ENCODE measurements at regions not wholly inside any gene's neighbourhood (a gene's known extent, or its start where the extent isn't known, plus 50 kb on each side); places are given as distances from the start of the nearest gene placed in this dataset.
"Not testable (repeated sequence)": the region's sequence is repeated elsewhere in the genome, so short reads cannot be mapped to it uniquely, and the experiment has no call there.

DNA sequence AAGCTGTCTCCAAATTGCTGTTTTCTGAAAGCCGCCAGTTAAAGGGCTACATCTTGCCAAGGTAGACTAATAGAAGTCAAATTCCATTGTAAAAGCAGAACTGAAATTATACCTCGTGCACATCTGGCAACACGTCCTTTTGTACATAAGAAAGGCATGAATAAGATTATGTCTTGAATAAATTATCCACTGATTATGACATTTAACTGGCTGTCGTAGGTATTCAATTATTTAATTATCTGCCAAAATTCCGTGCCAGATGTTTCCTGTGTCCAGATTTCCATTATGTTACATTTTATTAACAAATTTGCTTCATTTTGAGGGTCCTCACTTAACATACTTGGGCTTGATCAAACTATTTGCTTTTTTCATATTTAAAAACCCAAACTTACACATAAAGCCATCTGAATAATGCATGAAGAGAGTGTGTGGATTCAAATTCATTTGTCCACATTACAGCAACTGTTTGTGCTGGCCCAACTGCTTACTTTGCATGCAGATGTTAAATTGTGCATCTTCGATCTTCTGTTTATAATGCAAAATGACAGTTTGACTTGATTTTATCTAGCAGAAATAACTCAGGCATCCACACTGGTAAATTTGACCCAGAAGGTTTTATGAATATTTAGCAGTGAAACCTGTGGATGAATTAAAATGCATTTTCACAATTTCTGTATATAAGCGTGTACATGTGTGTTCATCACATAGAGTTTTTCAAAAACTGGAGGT is 701.5 kb downstream of the ZNF385D start:
- Histone ChIP-seq H3K4me3 (no peak overlapping the region), H3K27ac (no peak overlapping the region)

DNA sequence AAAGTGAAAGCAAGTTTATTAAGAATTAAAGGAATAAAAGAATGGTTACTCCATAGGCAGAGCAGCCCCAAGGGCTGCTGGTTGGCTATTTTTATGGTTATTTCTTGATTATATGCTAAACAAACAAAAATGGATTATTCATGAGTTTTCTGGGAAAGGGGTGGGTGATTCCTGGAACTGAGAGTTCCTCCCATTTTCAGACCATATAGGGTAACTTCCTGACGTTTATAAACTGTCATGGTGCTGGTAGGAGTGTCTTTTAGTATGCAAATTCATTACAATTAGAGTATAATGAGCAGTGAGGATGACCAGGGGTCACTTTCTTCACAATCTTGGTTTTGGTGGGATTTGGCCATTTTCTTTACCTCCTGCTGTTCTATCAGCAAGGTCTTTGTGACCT is 707.9 kb downstream of the ZNF385D start:
- H3K4me3 ChIP-seq = no peak overlapping the region

DNA sequence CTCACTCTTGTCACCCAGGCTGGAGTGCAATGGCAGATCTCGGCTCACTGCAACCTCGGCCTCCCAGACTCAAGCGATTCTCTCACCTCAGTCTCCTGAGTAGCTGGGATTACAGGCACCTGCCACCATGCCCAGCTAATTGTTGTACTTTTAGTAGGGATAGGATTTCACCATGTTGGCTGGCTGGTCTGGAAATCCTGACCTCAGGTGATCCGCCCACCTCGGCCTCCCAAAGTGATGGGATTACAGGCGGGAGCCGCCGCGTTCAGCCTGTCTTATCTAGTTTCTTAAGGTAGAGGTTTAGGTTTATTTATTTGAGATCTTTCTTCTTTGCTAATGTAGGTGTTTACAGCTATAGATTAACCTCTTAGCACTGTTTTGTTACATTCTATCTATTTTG is 708.8 kb downstream of the ZNF385D start:
- H3K27ac ChIP-seq = no peak overlapping the region
- H3K4me3 ChIP-seq = no peak overlapping the region

More for the DNA sequence above, 707.9 kb downstream of the ZNF385D start:
- no peak overlapping the region for H3K27ac ChIP-seq

GRCh38 chr3:21041621-21042020 is 709.4 kb downstream of the ZNF385D start:
- H3K4me3 ChIP-seq = no peak overlapping the region

GRCh38 chr3:21036888-21037287 is 714.1 kb downstream of the ZNF385D start:
- no peak overlapping the region for H3K27ac ChIP-seq
- H3K4me3 ChIP-seq = no peak overlapping the region

More at GRCh38 chr3:21041621-21042020, 709.4 kb downstream of the ZNF385D start:
- H3K27ac ChIP-seq = no peak overlapping the region

GRCh38 chr3:21028412-21028811 is 722.6 kb downstream of the ZNF385D start:
- no peak overlapping the region for H3K27ac ChIP-seq
- no peak overlapping the region for H3K4me3 ChIP-seq

DNA sequence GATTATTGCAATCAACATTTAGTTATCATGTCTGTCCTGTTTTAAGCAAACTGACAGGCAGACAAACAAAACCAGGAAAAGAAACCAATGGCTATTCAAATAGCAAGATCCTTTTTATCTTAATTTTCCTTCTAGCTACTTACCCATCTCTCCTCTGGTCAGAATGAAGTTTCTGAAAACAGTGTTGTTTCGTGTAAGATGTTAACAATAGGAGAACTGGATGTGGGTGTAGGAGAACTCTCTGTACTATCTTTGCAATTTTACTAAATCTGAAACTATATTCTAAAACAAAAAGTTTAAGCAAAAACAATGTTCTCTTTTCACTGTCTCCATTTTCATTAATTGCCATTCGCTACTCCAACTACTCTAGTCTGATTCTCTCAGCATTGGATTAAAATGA is 726.4 kb downstream of the ZNF385D start:
- H3K4me3 ChIP-seq = no peak overlapping the region
- no peak overlapping the region for H3K27ac ChIP-seq

DNA sequence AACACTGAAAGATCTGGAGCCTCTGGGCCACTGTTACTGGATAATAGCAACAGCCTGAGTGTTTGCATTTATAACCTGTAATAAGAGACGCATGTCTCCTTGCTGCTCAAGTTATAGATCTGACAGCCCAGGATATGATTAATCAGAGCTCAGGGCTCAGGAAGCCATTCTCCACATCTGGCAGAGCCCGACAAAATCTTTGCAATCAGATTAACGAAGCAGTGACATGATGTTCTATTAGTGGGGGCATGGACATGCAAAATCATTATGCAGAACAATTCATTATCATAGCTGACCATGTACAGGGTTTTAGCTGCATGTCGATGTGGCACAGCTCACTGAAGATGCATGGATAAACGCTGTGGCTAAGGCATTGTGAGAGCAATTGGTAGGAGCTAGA is 730.3 kb downstream of the ZNF385D start:
- no peak overlapping the region for H3K27ac ChIP-seq
- no peak overlapping the region for H3K4me3 ChIP-seq

DNA sequence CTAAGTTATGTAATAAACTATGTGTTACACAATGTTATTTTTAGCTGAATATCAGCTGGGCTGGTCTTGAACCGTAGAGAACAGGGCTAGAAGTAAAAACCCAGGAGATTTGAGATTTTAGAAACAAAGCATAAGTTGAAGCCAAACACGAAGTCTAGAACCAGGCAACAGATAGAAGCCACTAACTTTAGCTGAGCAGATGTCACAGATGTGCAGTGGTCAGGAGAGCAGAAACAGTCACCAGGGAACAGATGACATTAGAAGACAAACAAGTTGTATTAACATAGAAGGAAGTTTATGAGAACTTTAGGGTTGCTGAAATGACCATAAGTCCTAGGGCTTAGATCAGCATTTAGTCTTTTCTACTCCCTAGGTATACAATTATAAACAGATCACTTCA is 731.0 kb downstream of the ZNF385D start:
- Histone ChIP-seq H3K4me3 (no peak overlapping the region), H3K27ac (no peak overlapping the region)

DNA sequence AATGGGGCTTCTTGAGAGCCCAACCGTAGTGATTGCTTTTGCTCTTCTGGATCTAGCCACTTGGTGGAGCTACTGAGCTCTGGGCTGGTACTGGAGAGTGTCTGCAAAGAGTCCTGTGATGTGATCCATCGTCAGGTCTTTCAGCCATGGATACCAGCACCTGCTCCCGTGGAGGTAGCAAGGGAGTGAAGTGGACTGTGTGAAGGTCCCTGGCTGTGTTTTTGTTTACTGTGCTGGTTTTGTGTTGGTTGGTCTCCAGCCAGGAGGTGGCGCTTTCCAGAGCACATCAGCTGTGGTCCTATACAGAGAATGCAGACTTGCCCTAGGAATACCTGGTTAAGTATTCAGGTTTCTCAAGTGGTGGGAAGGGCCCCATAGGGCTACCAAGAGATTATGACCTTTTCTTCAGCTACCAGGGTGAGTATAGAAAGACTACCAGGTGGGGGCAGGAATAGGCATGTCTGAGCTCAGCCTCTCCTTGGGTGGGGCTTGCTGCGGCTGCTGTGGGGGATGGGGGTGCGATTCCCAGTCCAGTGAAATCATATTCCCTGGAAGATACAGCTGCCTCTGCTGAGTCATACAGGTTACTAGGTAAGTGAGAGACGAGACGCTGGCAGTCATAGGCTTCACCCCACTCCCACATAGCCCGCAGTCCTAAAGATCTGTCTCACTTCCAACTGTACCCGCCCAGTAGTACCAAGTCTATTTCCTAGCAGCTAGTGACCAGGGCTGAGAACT is 733.7 kb downstream of the ZNF385D start:
- Histone ChIP-seq H3K4me3 (no peak overlapping the region), H3K27ac (no peak overlapping the region)

GRCh38 chr3:21013566-21013965 is 737.4 kb downstream of the ZNF385D start:
- H3K4me3 ChIP-seq = no peak overlapping the region
- H3K27ac ChIP-seq = no peak overlapping the region

GRCh38 chr3:20999661-21000060 is 751.3 kb downstream of the ZNF385D start:
- H3K27ac ChIP-seq = no peak overlapping the region
- no peak overlapping the region for H3K4me3 ChIP-seq

DNA sequence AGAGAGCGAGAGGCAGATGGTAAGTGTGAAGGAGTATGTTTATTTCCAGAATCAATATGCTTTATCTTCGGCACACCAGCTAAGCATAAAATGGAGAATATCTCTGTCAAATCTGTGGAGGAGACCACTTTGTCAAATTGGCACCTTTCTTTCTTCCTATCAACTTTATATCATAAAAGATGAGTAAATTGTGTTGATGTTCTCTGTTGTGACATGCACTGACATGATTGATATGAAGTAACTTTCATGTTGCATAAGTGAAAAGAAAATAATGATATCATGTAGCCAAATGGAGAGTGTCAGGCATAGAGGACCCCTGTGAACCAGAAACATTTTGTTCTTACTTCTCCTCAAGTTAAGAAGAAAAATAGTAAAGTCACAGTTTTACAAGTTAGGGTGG is 753.8 kb downstream of the ZNF385D start:
- no peak overlapping the region for H3K27ac ChIP-seq
- no peak overlapping the region for H3K4me3 ChIP-seq

- Histone ChIP-seq H3K4me3 (no peak overlapping the region), H3K27ac (no peak overlapping the region)
These were observed 760.1 kb downstream of the ZNF385D start for GRCh38 chr3:20990896-20991295.

- not testable (repeated sequence) for H3K27ac ChIP-seq, H3K4me3 ChIP-seq
These were observed 761.4 kb downstream of the ZNF385D start for GRCh38 chr3:20989653-20990052.

DNA sequence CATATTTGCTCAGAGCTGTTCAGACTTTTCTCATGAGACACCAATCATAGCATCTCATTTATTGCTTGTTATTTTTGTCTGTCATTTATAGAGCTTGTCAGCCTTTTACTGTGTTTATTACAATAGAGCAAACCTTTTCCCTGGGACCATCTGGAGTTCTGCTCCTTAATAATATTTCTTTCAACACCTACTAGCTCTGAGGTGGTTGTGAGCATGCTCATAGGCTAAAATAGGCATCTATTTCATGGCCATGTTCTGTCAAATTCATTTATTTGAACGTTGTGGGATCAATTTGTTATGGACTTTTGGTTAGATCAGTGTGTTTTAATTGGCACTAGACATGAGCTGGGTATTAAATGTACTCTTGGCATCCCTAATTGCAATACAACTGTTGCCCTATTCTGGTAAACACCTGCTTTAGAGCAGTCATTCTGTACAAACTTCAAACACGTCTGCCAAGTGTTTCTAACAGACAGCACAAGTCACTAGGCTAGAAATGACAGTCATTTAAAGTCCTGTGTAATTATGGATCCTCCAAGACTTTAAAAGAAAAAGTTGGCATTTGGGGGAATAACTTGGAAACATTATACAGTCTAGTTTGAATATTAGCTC is 766.3 kb downstream of the ZNF385D start:
- no peak overlapping the region for H3K4me3 ChIP-seq
- H3K27ac ChIP-seq = no peak overlapping the region

DNA sequence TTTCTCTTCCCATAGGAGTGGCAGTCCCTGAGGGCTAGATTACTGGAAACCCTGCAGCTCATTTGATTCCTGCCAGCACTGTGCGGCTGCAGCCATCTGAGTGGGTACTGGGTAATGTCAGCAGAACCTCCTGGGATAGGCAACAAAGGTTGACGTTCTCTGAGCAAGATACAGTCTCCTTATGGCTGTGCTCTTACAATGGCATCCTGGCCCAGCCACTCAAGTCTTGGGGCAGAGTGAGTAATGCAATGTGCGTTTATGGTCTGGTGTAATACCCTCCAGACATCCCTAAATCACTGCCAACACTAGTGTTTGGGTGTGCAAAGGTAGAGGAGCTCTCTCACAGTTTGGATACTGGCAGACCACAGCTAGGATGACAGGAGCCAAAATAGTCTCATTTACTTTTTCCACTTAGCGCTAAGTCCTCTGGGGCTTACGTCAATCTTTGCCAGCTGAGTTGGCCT is 775.8 kb downstream of the ZNF385D start:
- no peak overlapping the region for H3K27ac ChIP-seq
- no peak overlapping the region for H3K4me3 ChIP-seq

- H3K4me3 ChIP-seq = no peak overlapping the region
- no peak overlapping the region for H3K27ac ChIP-seq
These were observed 776.6 kb downstream of the ZNF385D start for GRCh38 chr3:20974396-20974795.

GRCh38 chr3:20970807-20971206 is 780.2 kb downstream of the ZNF385D start:
- not testable (repeated sequence) for H3K27ac ChIP-seq, H3K4me3 ChIP-seq

GRCh38 chr3:20967485-20967884 is 781.5 kb upstream of the SGO1 start:
- not testable (repeated sequence) for H3K27ac ChIP-seq, H3K4me3 ChIP-seq

GRCh38 chr3:20958161-20958560 is 772.2 kb upstream of the SGO1 start:
- Histone ChIP-seq H3K27ac (no peak overlapping the region), H3K4me3 (no peak overlapping the region)

All from skin epidermis (tissue), 12 donors.